ENCODE measurements at regions not wholly inside any gene's neighbourhood (a gene's known extent, or its start where the extent isn't known, plus 50 kb on each side); places are given as distances from the start of the nearest gene placed in this dataset.
A peak's percentile ranks its signal among the peaks of the same experiment; 100 is the strongest.

DNA sequence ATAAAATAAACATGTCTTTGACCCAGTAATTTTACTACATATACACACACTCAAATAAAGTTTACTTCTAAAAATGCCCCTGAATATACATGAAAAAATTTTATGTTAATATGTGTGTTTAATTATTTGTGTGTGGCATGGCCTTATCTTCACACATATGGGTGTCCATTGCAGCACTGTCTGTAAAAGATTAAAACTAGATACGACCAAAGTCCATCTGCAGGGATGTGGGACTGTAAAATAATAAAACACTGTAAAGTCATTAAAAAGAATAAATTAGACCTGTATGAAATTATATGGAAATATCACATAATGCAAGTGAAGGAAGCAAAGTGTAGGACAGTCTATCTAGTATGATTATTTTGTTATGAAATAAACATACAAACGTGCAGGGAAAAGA is 337.3 kb downstream of the RND3 start:
- no peak for DNase-seq (ENCODE audit: low spot score)
- ChIA-PET POLR2A (ENCODE audit: low non-redundant PET) (no interaction called here), CTCF (no interaction called here)
- H3K27ac ChIP-seq = no peak overlapping the region
- TF ChIP-seq, protein P1, sequence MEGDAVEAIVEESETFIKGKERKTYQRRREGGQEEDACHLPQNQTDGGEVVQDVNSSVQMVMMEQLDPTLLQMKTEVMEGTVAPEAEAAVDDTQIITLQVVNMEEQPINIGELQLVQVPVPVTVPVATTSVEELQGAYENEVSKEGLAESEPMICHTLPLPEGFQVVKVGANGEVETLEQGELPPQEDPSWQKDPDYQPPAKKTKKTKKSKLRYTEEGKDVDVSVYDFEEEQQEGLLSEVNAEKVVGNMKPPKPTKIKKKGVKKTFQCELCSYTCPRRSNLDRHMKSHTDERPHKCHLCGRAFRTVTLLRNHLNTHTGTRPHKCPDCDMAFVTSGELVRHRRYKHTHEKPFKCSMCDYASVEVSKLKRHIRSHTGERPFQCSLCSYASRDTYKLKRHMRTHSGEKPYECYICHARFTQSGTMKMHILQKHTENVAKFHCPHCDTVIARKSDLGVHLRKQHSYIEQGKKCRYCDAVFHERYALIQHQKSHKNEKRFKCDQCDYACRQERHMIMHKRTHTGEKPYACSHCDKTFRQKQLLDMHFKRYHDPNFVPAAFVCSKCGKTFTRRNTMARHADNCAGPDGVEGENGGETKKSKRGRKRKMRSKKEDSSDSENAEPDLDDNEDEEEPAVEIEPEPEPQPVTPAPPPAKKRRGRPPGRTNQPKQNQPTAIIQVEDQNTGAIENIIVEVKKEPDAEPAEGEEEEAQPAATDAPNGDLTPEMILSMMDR (conservative IDR thresholded peaks at IDR 0.05; ENCODE audit: low read depth) = no peak

DNA sequence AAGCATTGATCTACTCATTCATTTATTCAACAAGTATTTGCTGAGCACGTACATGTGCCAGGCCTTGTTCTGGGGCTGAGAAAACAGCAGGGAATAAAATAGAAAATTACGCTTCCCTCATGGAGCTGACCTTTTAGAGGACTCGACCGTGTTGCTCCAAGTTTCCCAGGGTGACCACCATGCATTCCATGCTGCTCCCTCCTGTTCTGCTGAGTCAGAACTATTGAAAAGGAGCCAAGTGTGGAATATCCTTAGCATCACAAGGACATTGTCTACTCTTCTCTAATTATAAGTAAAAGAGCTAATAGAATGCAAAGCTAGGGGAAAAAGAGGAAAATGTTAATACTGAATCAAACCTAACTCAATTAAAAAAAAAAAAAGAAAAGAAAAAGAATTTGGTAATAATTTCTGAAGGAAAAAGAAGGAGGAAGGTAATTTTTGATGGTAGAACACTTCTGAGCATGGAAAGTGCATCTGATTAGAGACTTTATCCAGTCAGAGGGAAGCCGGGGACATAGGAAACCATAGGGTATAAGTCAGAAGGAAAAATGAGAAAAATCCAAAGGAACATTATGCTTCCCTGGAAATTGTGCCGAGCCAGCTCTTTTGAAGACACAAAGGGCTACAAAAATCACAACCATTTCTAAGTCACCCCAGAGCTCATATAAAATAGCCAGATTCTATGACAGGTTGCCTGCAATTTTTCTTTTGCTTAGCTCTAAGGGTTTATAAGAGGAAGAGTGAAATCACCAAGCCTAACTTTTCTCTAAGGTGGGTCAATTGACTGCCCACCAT is 339.4 kb downstream of the RND3 start:
- ChIA-PET CTCF (no interaction called here), POLR2A (ENCODE audit: low non-redundant PET) (no interaction called here)
- H3K27ac ChIP-seq = no peak overlapping the region
- TF ChIP-seq, protein P1 (conservative IDR thresholded peaks at IDR 0.05; ENCODE audit: low read depth) = no peak
- DNase-seq (ENCODE audit: low spot score) = no peak

DNA sequence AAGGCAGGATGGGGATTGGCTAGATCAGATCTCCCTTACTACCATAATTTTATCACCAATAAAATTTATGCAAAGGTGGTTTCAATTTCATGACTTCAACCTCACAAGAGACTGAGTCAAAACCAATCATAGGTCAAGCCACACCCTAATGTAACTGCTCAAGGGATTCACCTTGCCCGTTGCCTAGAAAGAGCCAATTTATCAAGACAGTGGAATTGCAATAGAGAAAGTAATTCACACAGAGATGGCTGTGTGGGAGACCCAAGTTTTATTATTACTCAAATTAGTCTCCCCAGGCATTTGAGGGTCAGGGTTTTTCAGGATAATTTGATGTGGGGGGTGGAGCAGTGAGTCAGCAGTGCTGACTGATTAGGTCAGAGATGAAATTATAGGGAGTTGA is 340.6 kb downstream of the RND3 start:
- ChIA-PET CTCF (no interaction called here), POLR2A (ENCODE audit: low non-redundant PET) (no interaction called here)
- TF ChIP-seq, protein P1 (conservative IDR thresholded peaks at IDR 0.05; ENCODE audit: low read depth) = no peak
- DNase-seq (ENCODE audit: low spot score) = no peak
- no peak overlapping the region for H3K27ac ChIP-seq

DNA sequence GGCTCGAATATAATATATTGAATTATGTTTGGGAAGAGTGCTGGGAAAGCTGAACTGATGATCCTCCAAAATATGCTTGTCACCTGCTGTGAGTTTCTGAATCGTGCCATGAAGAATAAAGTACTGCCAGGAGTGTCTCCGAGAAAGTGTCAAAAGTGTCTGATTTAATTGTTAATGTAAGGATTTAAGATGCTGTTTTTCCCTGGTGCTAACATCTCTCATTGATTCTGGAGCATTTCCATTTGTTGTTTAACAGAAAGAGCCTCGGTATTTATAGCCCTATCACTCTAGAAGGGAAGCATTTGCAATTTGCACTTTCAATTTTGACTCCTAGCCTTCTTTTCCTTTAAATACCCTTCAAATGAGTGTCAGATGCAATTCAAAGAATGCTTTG is 342.2 kb downstream of the RND3 start:
- no peak overlapping the region for H3K27ac ChIP-seq
- ChIA-PET POLR2A (ENCODE audit: low non-redundant PET) (no interaction called here), CTCF (no interaction called here)
- no peak for DNase-seq (ENCODE audit: low spot score)
- TF ChIP-seq, protein P1 (conservative IDR thresholded peaks at IDR 0.05; ENCODE audit: low read depth) = no peak

DNA sequence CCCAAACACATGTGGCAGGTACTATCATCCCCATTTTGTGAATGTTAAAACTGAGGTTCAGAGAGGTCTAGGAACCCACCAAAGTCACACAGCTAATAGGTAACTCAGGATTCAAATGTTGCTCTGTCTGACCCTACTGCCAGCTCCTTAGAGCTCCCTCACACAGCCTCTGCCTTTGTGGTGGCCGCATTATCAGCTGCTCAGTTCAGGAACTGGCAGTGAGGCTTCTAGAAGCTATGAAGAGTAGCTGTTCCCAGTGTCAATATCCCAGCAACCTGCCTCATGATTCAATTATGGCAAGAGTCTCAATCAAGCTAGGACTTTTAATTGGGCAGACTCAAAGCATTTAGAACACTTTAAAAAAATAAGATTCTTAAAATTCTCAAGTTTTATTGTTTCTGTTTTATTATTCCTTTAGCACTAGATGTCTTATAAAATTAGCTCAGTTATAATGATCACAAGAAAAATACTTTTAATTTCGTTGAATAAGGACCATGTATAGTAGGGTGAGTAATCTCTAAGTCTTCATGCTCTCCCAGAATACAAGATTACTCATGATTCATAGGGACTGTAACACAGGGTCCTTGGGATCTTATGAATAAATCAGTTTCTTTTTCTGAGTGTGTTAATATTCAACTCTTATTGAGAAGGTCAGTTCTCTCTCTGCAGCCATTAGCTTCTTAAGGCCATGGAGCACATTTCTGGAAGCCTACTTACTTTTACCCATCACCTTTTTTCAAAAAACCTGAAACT is 342.7 kb downstream of the RND3 start:
- TF ChIP-seq, protein P1 (conservative IDR thresholded peaks at IDR 0.05; ENCODE audit: low read depth) = no peak
- no peak overlapping the region for H3K27ac ChIP-seq
- no peak for DNase-seq (ENCODE audit: low spot score)
- ChIA-PET POLR2A (ENCODE audit: low non-redundant PET) (no interaction called here), CTCF (no interaction called here)

DNA sequence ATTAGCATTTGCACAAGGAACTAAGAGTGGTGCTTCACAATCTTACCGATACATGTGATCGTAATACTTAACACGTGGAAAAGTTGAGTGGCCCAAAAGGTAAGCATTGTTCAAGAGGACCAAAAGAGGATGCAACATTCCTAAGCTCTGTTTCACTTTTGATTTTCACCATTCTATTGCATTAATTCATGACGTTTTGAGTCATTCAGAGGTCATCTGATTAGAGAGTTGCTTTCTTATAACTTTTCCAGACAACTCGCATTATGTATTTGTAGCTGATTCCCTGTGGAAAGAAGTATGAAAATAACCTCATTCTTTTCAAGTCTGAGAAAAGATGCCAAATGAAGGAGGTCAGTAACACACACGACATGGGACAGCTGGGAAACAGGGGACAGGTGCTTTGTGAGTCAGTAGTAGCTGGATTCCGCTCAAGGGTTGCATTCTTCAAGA is 344.4 kb downstream of the RND3 start:
- CTCF ChIA-PET = no interaction called here
- peak; percentile 44 for DNase-seq (ENCODE audit: low spot score)
- no peak overlapping the region for H3K27ac ChIP-seq
- TF ChIP-seq, protein P1 (conservative IDR thresholded peaks at IDR 0.05; ENCODE audit: low read depth) = no peak
- POLR2A ChIA-PET (ENCODE audit: low non-redundant PET) = no interaction called here

Data from RWPE1 (cell line).